ENCODE measurements at regions not wholly inside any gene's neighbourhood (a gene's known extent, or its start where the extent isn't known, plus 50 kb on each side); places are given as distances from the start of the nearest gene placed in this dataset.

GRCh38 chr4:96776920-96777527 lies 937.1 kb downstream of the PDHA2 start:
- TF ChIP-seq EZH2 (IDR thresholded peaks at IDR 0.05; ENCODE audit: insufficient read depth, low read length): no peak
- no peak for TF ChIP-seq CTCF (IDR thresholded peaks at IDR 0.05; ENCODE audit: insufficient read depth, low read depth, low read length)
